HCT116 (cell line): ENCODE measurements at regions not wholly inside any gene's neighbourhood (a gene's known extent, or its start where the extent isn't known, plus 50 kb on each side); places are given as distances from the start of the nearest gene placed in this dataset.

Experiments used
- ATAC-seq: fragments of 200-7000 bp; cut with Tn5 transposase; 2 replicates; pipeline ENCODE4 v1.9.1; 2020; ENCODE audit warnings: mild to moderate bottlenecking, moderate library complexity
- BruUV-seq: library from RNA; stranded (reverse); fragments of 400-500 nt; replicated peaks from 2 replicates; lab custom pipeline; 2021; lab: Mats Ljungman, UMichigan
- CTCF ChIA-PET: fragments of 300-600 bp; sonication (Branson Sonifier 250); formaldehyde crosslinking; loops from one replicate; lab custom pipeline; 2021; ENCODE audit warnings: antibody characterized with exemption; lab: Charles Lee
- POLR2A ChIA-PET: fragments of 300-600, 350-600 bp; sonication (Branson Sonifier 250); formaldehyde crosslinking; loops from one replicate; lab custom pipeline; 2021; ENCODE audit warnings: antibody characterized with exemption; lab: Charles Lee
- RAD21 ChIA-PET, 2 experiments: fragments of 300-600 bp; sonication (Branson Sonifier 250); formaldehyde crosslinking; loops; one replicate each; lab custom pipeline; 2023; ENCODE audit warnings: low total read pairs in 2 of 2; ENCODE audit not compliant: uncharacterized antibody in 2 of 2, unreplicated experiment in 2 of 2, low non-redundant PET in 1 of 2; lab: Charles Lee
- DNase-seq: peaks from one replicate; pipeline ENCODE4 v3.0.0-alpha.2; 2010; ENCODE audit warnings: low read depth, low spot score
- H2AFZ ChIP-seq: fragments of 200-600 bp; shearing (Covaris generic), sonication (generic); 2 replicates; pipeline ENCODE4 v1.6.1; 2017; ENCODE audit warnings: low read depth, mixed run types, mixed read lengths, antibody characterized with exemption, low read length; ENCODE audit not compliant: poor library complexity, severe bottlenecking
- H3K27ac ChIP-seq: 2 replicates; pipeline ENCODE4 v1.5.1; 2012; ENCODE audit warnings: low read depth, low read length
- H3K27me3 ChIP-seq: fragments of 200-600 bp; sonication (generic); 2 replicates; pipeline ENCODE4 v1.6.1; 2016; ENCODE audit warnings: mixed run types, low read length, mixed read lengths; ENCODE audit not compliant: insufficient read depth
- H3K36me3 ChIP-seq, 2 experiments: fragments of 200-500 bp in 1 of 2; fragments of 200-600 bp in 1 of 2; sonication (Bioruptor generic) in 1 of 2; sonication (generic) in 1 of 2; 2 replicates each; pipeline versions ENCODE4 v1.5.1 to v1.6.1; 2014 to 2016; ENCODE audit warnings: low read length in 2 of 2, inconsistent platforms in 1 of 2, mixed read lengths in 1 of 2, mixed run types in 1 of 2; ENCODE audit not compliant: insufficient read depth in 2 of 2, control insufficient read depth in 1 of 2
- H3K4me1 ChIP-seq, 2 experiments: fragments of 200-600 bp in 1 of 2; sonication (generic) in 1 of 2; 2 replicates each; pipeline versions ENCODE4 v1.5.1 to v1.6.1; 2012 to 2017; ENCODE audit warnings: low read length in 2 of 2, inconsistent platforms in 1 of 2, mild to moderate bottlenecking in 1 of 2, mixed read lengths in 1 of 2, mixed run types in 1 of 2, moderate library complexity in 1 of 2; ENCODE audit not compliant: insufficient read depth in 2 of 2, control insufficient read depth in 1 of 2
- H3K4me2 ChIP-seq: fragments of 200-600 bp; sonication (generic); 2 replicates; pipeline ENCODE4 v1.6.1; 2017; ENCODE audit warnings: mixed run types, low read length, mixed read lengths
- H3K4me3 ChIP-seq, 2 experiments: fragments of 200-600 bp in 1 of 2; sonication (generic) in 1 of 2; replicated peaks in 1 of 2; 2 replicates each; pipeline ENCODE4 v1.5.1; 2011 to 2016; ENCODE audit warnings: low read length in 2 of 2, control low read depth in 1 of 2, low read depth in 1 of 2, mild to moderate bottlenecking in 1 of 2, mixed read lengths in 1 of 2, mixed run types in 1 of 2
- H3K79me2 ChIP-seq: fragments of 200-600 bp; sonication (generic); 2 replicates; pipeline ENCODE4 v1.6.1; 2017; ENCODE audit warnings: mild to moderate bottlenecking, mixed run types, low read length, moderate library complexity, mixed read lengths; ENCODE audit not compliant: insufficient read depth
- H3K9ac ChIP-seq: fragments of 200-600 bp; sonication (generic); 2 replicates; pipeline ENCODE4 v1.6.1; 2016; ENCODE audit warnings: low read length, mixed read lengths
- H3K9me2 ChIP-seq: fragments of 200-600 bp; sonication (generic), shearing (Covaris generic); 2 replicates; pipeline ENCODE4 v1.6.1; 2017; ENCODE audit warnings: mixed run types, mild to moderate bottlenecking, moderate library complexity; ENCODE audit not compliant: insufficient read depth
- H3K9me3 ChIP-seq, 2 experiments: fragments of 200-500 bp in 1 of 2; fragments of 200-600 bp in 1 of 2; sonication (Bioruptor generic) in 1 of 2; sonication (generic) in 1 of 2; 2 replicates each; pipeline ENCODE4 v1.6.1; 2014 to 2017; ENCODE audit warnings: low read length in 2 of 2, mixed read lengths in 2 of 2, inconsistent platforms in 1 of 2, low read depth in 1 of 2, mild to moderate bottlenecking in 1 of 2, mixed run types in 1 of 2, moderate library complexity in 1 of 2; ENCODE audit not compliant: control insufficient read depth in 1 of 2, insufficient read depth in 1 of 2
- H4K20me1 ChIP-seq: fragments of 200-600 bp; sonication (generic), shearing (Covaris generic); 2 replicates; pipeline ENCODE4 v1.6.1; 2017; ENCODE audit warnings: mixed run types, mild to moderate bottlenecking, moderate library complexity; ENCODE audit not compliant: insufficient read depth
- ATF3 ChIP-seq: IDR thresholded peaks from 2 replicates; pipeline ENCODE4 v1.6.1; 2012
- ELF1 ChIP-seq: IDR thresholded peaks from 2 replicates; pipeline ENCODE4 v1.6.1; 2012; ENCODE audit warnings: low read depth, borderline replicate concordance
- EZH2 ChIP-seq: fragments of 200-600 bp; sonication (generic); IDR thresholded peaks from 2 replicates; pipeline ENCODE4 v1.6.1; 2017; ENCODE audit warnings: antibody characterized with exemption, mixed run types
- FOSL1 ChIP-seq: IDR thresholded peaks from 2 replicates; pipeline ENCODE4 v1.6.1; 2012; ENCODE audit warnings: low read depth
- JUND ChIP-seq: IDR thresholded peaks from 2 replicates; pipeline ENCODE4 v1.6.1; 2012
- MAX ChIP-seq: IDR thresholded peaks from 2 replicates; pipeline ENCODE4 v1.6.1; 2012
- RAD21 ChIP-seq: IDR thresholded peaks from 2 replicates; pipeline ENCODE4 v1.6.1; 2012; ENCODE audit warnings: low read depth, mild to moderate bottlenecking
- SIN3A ChIP-seq: IDR thresholded peaks from 2 replicates; pipeline ENCODE4 v1.6.1; 2012; ENCODE audit warnings: low read depth
- YY1 ChIP-seq: IDR thresholded peaks from 2 replicates; pipeline ENCODE4 v1.6.1; 2011; ENCODE audit warnings: low read length, low read depth, moderate library complexity, mild to moderate bottlenecking; ENCODE audit not compliant: insufficient replicate concordance; ENCODE audit errors: extremely low read depth
- ZFX ChIP-seq: fragments of 450-650 bp; IDR thresholded peaks from 2 replicates; pipeline ENCODE4 v1.6.1; 2017
- ZNF274 ChIP-seq: fragments of 200-500 bp; sonication (Bioruptor generic); IDR thresholded peaks from 2 replicates; pipeline ENCODE4 v1.6.1; 2014; ENCODE audit warnings: mild to moderate bottlenecking, low read depth, low read length, inconsistent platforms
- intact Hi-C: fragments of 100-400 bp; cut with micrococcal nuclease; formaldehyde crosslinking; loops from 2 replicates; pipeline ENCODE4 v1.10.0; 2022
- TF ChIP-seq, protein P1 (sequence below): IDR thresholded peaks from 2 replicates; pipeline ENCODE4 v1.6.1; 2012; ENCODE audit warnings: low read depth
- TF ChIP-seq, protein P2 (sequence below): IDR thresholded peaks from 2 replicates; pipeline ENCODE4 v1.6.1; 2011; ENCODE audit warnings: mild to moderate bottlenecking, low read length, moderate library complexity; ENCODE audit not compliant: insufficient replicate concordance; ENCODE audit errors: extremely low read depth
- TF ChIP-seq, protein P3 (sequence below), 3 experiments: fragments of 200-600 bp in 1 of 3; sonication (generic) in 1 of 3; IDR thresholded peaks in 2 of 3; conservative IDR thresholded peaks in 1 of 3; 2 replicates each; pipeline ENCODE4 v1.5.1; 2012 to 2017; ENCODE audit warnings: low read depth in 2 of 3, low read length in 2 of 3, antibody characterized with exemption in 1 of 3, borderline replicate concordance in 1 of 3, control low read depth in 1 of 3, mild to moderate bottlenecking in 1 of 3, mixed read lengths in 1 of 3, mixed run types in 1 of 3, moderate library complexity in 1 of 3; ENCODE audit not compliant: insufficient read depth in 1 of 3

- Histone ChIP-seq H3K4me1 (no peaks in the 10 kb centered on the region), H3K27ac (no peak overlapping the region), H3K27me3 (no peaks in the 10 kb centered on the region), H3K4me2 (no peak overlapping the region), H3K36me3 (no peaks in the 10 kb centered on the region), H3K9me3 (peaks cover 20 to 26% of the 10 kb centered on the region in 2 experiments; a peak in 2 of 4 replicates), H3K79me2 (no peaks in the 10 kb centered on the region), H4K20me1 (no peaks in the 10 kb centered on the region), H2AFZ (no peak overlapping the region), H3K9me2 (no peaks in the 10 kb centered on the region), H3K4me3 (no peak overlapping the region), H3K9ac (no peak overlapping the region)
- no TSS peak for BruUV-seq
- CTCF ChIA-PET: no interaction called here
- POLR2A ChIA-PET: no interaction called here
- intact Hi-C loops: no loop called here
- TF ChIP-seq EZH2 (no peak), YY1 (no peak), MAX (no peak), ATF3 (no peak), ELF1 (no peak), FOSL1 (no peak), JUND (no peak), RAD21 (no peak), SIN3A (no peak), ZNF274 (no peak), ZFX (no peak)
- TF ChIP-seq, protein P1, sequence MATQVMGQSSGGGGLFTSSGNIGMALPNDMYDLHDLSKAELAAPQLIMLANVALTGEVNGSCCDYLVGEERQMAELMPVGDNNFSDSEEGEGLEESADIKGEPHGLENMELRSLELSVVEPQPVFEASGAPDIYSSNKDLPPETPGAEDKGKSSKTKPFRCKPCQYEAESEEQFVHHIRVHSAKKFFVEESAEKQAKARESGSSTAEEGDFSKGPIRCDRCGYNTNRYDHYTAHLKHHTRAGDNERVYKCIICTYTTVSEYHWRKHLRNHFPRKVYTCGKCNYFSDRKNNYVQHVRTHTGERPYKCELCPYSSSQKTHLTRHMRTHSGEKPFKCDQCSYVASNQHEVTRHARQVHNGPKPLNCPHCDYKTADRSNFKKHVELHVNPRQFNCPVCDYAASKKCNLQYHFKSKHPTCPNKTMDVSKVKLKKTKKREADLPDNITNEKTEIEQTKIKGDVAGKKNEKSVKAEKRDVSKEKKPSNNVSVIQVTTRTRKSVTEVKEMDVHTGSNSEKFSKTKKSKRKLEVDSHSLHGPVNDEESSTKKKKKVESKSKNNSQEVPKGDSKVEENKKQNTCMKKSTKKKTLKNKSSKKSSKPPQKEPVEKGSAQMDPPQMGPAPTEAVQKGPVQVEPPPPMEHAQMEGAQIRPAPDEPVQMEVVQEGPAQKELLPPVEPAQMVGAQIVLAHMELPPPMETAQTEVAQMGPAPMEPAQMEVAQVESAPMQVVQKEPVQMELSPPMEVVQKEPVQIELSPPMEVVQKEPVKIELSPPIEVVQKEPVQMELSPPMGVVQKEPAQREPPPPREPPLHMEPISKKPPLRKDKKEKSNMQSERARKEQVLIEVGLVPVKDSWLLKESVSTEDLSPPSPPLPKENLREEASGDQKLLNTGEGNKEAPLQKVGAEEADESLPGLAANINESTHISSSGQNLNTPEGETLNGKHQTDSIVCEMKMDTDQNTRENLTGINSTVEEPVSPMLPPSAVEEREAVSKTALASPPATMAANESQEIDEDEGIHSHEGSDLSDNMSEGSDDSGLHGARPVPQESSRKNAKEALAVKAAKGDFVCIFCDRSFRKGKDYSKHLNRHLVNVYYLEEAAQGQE: no peak
- TF ChIP-seq, protein P2, sequence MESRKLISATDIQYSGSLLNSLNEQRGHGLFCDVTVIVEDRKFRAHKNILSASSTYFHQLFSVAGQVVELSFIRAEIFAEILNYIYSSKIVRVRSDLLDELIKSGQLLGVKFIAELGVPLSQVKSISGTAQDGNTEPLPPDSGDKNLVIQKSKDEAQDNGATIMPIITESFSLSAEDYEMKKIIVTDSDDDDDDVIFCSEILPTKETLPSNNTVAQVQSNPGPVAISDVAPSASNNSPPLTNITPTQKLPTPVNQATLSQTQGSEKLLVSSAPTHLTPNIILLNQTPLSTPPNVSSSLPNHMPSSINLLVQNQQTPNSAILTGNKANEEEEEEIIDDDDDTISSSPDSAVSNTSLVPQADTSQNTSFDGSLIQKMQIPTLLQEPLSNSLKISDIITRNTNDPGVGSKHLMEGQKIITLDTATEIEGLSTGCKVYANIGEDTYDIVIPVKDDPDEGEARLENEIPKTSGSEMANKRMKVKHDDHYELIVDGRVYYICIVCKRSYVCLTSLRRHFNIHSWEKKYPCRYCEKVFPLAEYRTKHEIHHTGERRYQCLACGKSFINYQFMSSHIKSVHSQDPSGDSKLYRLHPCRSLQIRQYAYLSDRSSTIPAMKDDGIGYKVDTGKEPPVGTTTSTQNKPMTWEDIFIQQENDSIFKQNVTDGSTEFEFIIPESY: no peak
- TF ChIP-seq, protein P3, sequence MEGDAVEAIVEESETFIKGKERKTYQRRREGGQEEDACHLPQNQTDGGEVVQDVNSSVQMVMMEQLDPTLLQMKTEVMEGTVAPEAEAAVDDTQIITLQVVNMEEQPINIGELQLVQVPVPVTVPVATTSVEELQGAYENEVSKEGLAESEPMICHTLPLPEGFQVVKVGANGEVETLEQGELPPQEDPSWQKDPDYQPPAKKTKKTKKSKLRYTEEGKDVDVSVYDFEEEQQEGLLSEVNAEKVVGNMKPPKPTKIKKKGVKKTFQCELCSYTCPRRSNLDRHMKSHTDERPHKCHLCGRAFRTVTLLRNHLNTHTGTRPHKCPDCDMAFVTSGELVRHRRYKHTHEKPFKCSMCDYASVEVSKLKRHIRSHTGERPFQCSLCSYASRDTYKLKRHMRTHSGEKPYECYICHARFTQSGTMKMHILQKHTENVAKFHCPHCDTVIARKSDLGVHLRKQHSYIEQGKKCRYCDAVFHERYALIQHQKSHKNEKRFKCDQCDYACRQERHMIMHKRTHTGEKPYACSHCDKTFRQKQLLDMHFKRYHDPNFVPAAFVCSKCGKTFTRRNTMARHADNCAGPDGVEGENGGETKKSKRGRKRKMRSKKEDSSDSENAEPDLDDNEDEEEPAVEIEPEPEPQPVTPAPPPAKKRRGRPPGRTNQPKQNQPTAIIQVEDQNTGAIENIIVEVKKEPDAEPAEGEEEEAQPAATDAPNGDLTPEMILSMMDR (IDR thresholded peaks at IDR 0.05 in 2 of 3, conservative IDR thresholded peaks at IDR 0.05 in 1 of 3; ENCODE audit: borderline replicate concordance in 1 of 3, insufficient read depth in 1 of 3, low read depth in 2 of 3, low read length in 2 of 3): no peak
- RAD21 ChIA-PET: no interaction called here
- DNase-seq (no peak), ATAC-seq (no peak)
Observed at GRCh38 chr14:85310491-85311272, 219.3 kb upstream of the FLRT2 start.
